ENCODE measurements at regions not wholly inside any gene's neighbourhood (a gene's known extent, or its start where the extent isn't known, plus 50 kb on each side); places are given as distances from the start of the nearest gene placed in this dataset.

GRCh38 chr2:126827371-126827770 is 71.3 kb upstream of the TEX51 start:
- no peak for DNase-seq

DNA sequence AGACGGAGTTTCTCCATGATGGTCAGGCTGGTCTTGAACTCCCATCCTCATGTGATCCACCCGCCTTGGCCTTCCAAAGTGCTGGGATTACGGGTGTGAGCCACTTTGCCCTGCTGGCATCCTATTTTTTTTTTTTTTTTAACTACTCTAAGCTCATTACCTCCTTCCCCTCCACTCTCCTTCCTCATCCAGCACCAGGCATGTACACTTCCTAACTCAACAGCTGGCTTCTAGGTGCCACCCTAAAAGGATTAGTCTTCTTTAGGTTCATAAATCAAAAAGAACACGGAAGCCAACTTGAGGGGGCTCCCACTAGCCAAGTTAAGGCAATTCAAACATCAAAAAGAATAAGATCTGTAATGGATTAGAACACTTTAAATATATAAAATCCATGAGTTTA is 70.6 kb upstream of the TEX51 start:
- no peak for DNase-seq

DNA sequence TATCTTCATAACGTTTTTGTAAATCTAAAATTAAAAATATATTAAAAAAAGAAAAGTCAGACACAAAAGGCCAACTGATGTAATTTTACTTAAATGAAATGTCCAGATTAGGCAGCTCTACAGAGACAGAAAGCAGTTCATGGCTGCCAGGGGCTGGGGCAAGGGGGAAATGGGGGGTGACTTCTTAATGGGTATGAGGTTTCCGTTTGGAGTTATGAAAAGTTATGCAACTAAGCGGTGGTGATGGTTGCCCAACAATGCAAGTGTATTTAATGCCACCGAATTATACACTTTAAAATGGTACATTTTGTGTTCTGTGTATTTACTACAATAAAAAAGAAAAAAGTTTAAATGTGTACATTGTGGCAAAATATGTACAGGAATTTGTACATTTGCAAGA is 70.2 kb upstream of the TEX51 start:
- no peak for DNase-seq

GRCh38 chr2:126831234-126832005 is 67.3 kb upstream of the TEX51 start:
- DNase-seq, result no peak

- DNase-seq, result no peak
Observed at GRCh38 chr2:126832014-126832413, 66.7 kb upstream of the TEX51 start.

GRCh38 chr2:126832757-126833156 is 65.9 kb upstream of the TEX51 start:
- DNase-seq, result no peak

GRCh38 chr2:126834006-126834659 is 64.6 kb upstream of the TEX51 start:
- no peak for DNase-seq

DNA sequence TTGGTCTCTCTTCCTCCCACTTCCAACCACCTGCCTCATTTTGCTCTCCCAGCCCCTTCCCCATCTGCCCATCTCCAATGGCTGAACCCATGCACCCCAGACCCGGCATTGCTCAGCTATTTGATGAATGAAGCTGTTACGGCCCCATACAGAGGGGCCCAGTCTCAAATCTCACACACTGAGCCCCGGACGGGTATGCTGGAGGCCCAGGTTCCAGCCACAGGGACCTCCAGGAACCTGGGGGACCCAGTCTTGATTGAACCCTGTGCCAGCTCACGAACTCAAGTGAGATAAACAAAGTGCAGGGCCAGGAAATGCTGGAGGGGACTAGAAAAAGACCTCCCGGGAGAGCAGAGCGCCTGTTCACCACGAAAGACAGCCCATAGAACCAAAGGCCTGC is 63.4 kb upstream of the TEX51 start:
- no peak for DNase-seq

- no peak for DNase-seq
Observed at GRCh38 chr2:126835831-126836230, 62.9 kb upstream of the TEX51 start.

- no peak for DNase-seq
Observed at GRCh38 chr2:126836761-126837679, 61.7 kb upstream of the TEX51 start.

GRCh38 chr2:126837966-126838715 is 60.5 kb upstream of the TEX51 start:
- DNase-seq, result peak; percentile 28

DNA sequence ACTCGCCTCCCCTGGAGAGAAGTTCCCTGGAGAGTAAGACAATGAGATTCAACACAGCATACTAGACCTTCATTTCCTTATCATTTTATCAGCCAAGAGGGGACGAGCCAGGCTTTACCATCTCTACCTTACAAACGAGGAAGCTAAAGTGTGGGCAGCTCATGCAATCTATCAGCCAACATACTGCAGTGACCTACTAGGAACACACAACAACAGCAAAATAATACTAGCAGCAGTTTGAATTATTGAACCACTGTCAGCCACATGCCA is 60.0 kb upstream of the TEX51 start:
- no peak for DNase-seq

DNA sequence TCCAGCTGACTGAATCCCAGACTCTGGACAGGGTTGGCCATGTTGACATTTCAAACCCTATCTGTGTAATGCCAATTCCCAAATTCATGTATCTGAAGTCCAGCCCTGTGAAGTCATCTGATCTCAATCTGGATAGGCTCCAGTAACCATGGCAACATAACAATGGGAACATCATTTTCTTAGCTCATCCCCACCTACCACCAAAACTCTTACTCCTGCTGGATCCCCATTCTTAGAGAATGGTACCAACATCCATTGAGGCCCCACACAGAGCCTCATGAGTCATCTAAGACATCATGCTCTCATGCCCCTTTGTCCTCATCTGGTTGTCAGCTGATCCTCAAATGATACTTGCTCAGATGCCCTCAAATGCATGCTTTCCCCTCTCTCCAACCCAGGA is 58.9 kb upstream of the TEX51 start:
- DNase-seq, result peak; percentile 27

GRCh38 chr2:126843081-126843480 is 55.6 kb upstream of the TEX51 start:
- DNase-seq, result no peak

- DNase-seq, result no peak
Observed at GRCh38 chr2:126846241-126846640, 52.4 kb upstream of the TEX51 start.
